HepG2 (cell line): ENCODE measurements at regions not wholly inside any gene's neighbourhood (a gene's known extent, or its start where the extent isn't known, plus 50 kb on each side); places are given as distances from the start of the nearest gene placed in this dataset.

Source experiments
- ATAC-seq: fragments of 200-7000 bp; cut with Tn5 transposase; 3 replicates; pipeline ENCODE4 v1.9.1; 2020; ENCODE audit warnings: mild to moderate bottlenecking, moderate library complexity
- BruUV-seq: library from RNA; stranded (reverse); fragments of 400-500 nt; replicated peaks from 2 replicates; lab custom pipeline; 2021; lab: Mats Ljungman, UMichigan
- CTCF ChIA-PET: fragments of 300-600 bp; formaldehyde crosslinking; extraction: SDS; loops from one replicate; lab custom pipeline; 2021; ENCODE audit warnings: low total read pairs, inconsistent platforms, low intra/inter-chr PET ratio; lab: Yijun Ruan, JAX
- POLR2A ChIA-PET: fragments of 350-600 bp; sonication (Branson Sonifier 250); formaldehyde crosslinking; loops from one replicate; lab custom pipeline; 2020; ENCODE audit warnings: antibody characterized with exemption, inconsistent platforms; lab: Yijun Ruan, JAX
- DNase-seq: peaks from one replicate; pipeline ENCODE4 v3.0.0-alpha.2; 2015; ENCODE audit warnings: low spot score
- FAIRE-seq: peaks from 3 replicates; lab custom pipeline; 2011; peaks lifted over from hg19 to GRCh38; lab: Jason Lieb, UNC
- H2AFZ ChIP-seq: one replicate; pipeline ENCODE4 v1.6.1; 2011; ENCODE audit warnings: low read length, inconsistent platforms
- H3K27ac ChIP-seq: fragments of 300-600 bp; 3 replicates; pipeline ENCODE4 v1.8.0; 2011; ENCODE audit warnings: mixed run types, mild to moderate bottlenecking, mixed read lengths, low read length, inconsistent platforms; ENCODE audit not compliant: insufficient read depth; ENCODE audit errors: extremely low read length
- H3K27me3 ChIP-seq, 2 experiments: fragments of 200-600 bp in 1 of 2; 2 replicates in 1 of 2; 3 replicates in 1 of 2; pipeline versions ENCODE4 v1.6.0 to v1.8.0; 2011; ENCODE audit warnings: low read length in 2 of 2, mild to moderate bottlenecking in 2 of 2, moderate library complexity in 2 of 2, inconsistent platforms in 1 of 2; ENCODE audit not compliant: insufficient read depth in 2 of 2, control insufficient read depth in 1 of 2
- H3K36me3 ChIP-seq, 2 experiments: fragments of 200-600 bp in 1 of 2; replicated peaks in 1 of 2; 2 replicates in 1 of 2; 3 replicates in 1 of 2; pipeline versions ENCODE4 v1.5.1 to v1.8.0; 2011; ENCODE audit warnings: low read length in 2 of 2, inconsistent platforms in 1 of 2; ENCODE audit not compliant: insufficient read depth in 2 of 2, control insufficient read depth in 1 of 2
- H3K4me1 ChIP-seq: 2 replicates; pipeline ENCODE4 v1.5.1; 2012; ENCODE audit warnings: low read length, inconsistent platforms; ENCODE audit not compliant: insufficient read depth
- H3K4me2 ChIP-seq: 2 replicates; pipeline ENCODE4 v1.6.0; 2011; ENCODE audit warnings: low read depth, low read length, inconsistent platforms
- H3K4me3 ChIP-seq, 3 experiments: fragments of 200-600 bp in 1 of 3; sonication (generic), shearing (Covaris generic) in 1 of 3; replicated peaks in 1 of 3; 2 replicates each; pipeline ENCODE4 v1.5.1; 2011 to 2016; ENCODE audit warnings: low read length in 3 of 3, inconsistent platforms in 2 of 3, low read depth in 2 of 3, mild to moderate bottlenecking in 2 of 3, control low read depth in 1 of 3, mixed read lengths in 1 of 3; ENCODE audit not compliant: insufficient read depth in 1 of 3
- H3K79me2 ChIP-seq: one replicate; pipeline ENCODE4 v1.6.1; 2011; ENCODE audit warnings: low read length, inconsistent platforms; ENCODE audit not compliant: insufficient read depth
- H3K9ac ChIP-seq: 2 replicates; pipeline ENCODE4 v1.6.0; 2011; ENCODE audit warnings: mild to moderate bottlenecking, low read depth, low read length, inconsistent platforms; ENCODE audit not compliant: insufficient read depth
- H3K9me3 ChIP-seq: 2 replicates; pipeline ENCODE4 v1.5.1; 2012; ENCODE audit warnings: mild to moderate bottlenecking, low read length
- H4K20me1 ChIP-seq: 2 replicates; pipeline ENCODE4 v1.6.0; 2011; ENCODE audit warnings: inconsistent platforms, mild to moderate bottlenecking, low read length, moderate library complexity; ENCODE audit not compliant: insufficient read depth
- BATF2 ChIP-seq: sonication (generic); formaldehyde crosslinking; IDR thresholded peaks from 2 replicates; pipeline ENCODE4 v1.8.0; 2022; ENCODE audit warnings: mild to moderate bottlenecking, missing genetic modification reagents, moderate library complexity
- CBX5 ChIP-seq: sonication (generic); formaldehyde crosslinking; IDR thresholded peaks from 2 replicates; pipeline ENCODE4 v1.4.0; 2020; ENCODE audit warnings: missing genetic modification reagents, borderline replicate concordance
- IRF9 ChIP-seq: sonication (generic); formaldehyde crosslinking; IDR thresholded peaks from 2 replicates; pipeline ENCODE4 v1.8.0; 2022; ENCODE audit warnings: missing genetic modification reagents, mild to moderate bottlenecking, borderline replicate concordance
- MIER2 ChIP-seq: IDR thresholded peaks from 2 replicates; pipeline ENCODE4 v1.6.1; 2016; ENCODE audit warnings: missing biosample characterization, missing genetic modification reagents
- RBM22 ChIP-seq: fragments of 200-400 bp; formaldehyde crosslinking; optimal IDR thresholded peaks from 2 replicates; pipeline ENCODE3; 2017; ENCODE audit warnings: mild to moderate bottlenecking, low read length, moderate library complexity
- REST ChIP-seq, 2 experiments: IDR thresholded peaks; 2 replicates each; pipeline ENCODE4 v1.6.1; 2011 to 2012; ENCODE audit warnings: low read length in 2 of 2, borderline replicate concordance in 1 of 2, low read depth in 1 of 2, mild to moderate bottlenecking in 1 of 2, moderate library complexity in 1 of 2
- SP140L ChIP-seq: sonication (generic); formaldehyde crosslinking; IDR thresholded peaks from 2 replicates; pipeline ENCODE4 v1.4.0; 2020; ENCODE audit warnings: missing genetic modification reagents, borderline replicate concordance
- ZNF605 ChIP-seq: sonication (generic); formaldehyde crosslinking; IDR thresholded peaks from 2 replicates; pipeline ENCODE4 v1.8.0; 2022; ENCODE audit warnings: mild to moderate bottlenecking, missing genetic modification reagents
- ZNF784 ChIP-seq: sonication (generic); formaldehyde crosslinking; IDR thresholded peaks from 2 replicates; pipeline ENCODE4 v1.5.1; 2020; ENCODE audit warnings: missing genetic modification reagents, mild to moderate bottlenecking, borderline replicate concordance
- WGBS: methylation state at CpG from one replicate; pipeline ENCODE4 v1.1.6; 2017; ENCODE audit warnings: low lambda C conversion rate; 5-methylcytosine and 5-hydroxymethylcytosine counted together
- in situ Hi-C: cut with HindIII; loops from 2 replicates; pipeline ENCODE4 v1.10.0; 2017; ENCODE audit warnings: low pct_unique_long_range_greater_than_20kb; ENCODE audit not compliant: extremely low pct_ligation_motif_present
- intact Hi-C: fragments of 100-400 bp; cut with micrococcal nuclease; formaldehyde crosslinking; loops from one replicate; pipeline ENCODE4 v1.10.0; 2022; ENCODE audit not compliant: unreplicated experiment
- TF ChIP-seq, protein P1 (sequence below): sonication (generic); formaldehyde crosslinking; IDR thresholded peaks from 2 replicates; pipeline ENCODE4 v1.9.0; 2022; ENCODE audit warnings: low read depth, missing genetic modification reagents
- TF ChIP-seq, protein P2 (sequence below): sonication (generic); formaldehyde crosslinking; IDR thresholded peaks from 2 replicates; pipeline ENCODE4 v1.4.0; 2020; ENCODE audit warnings: missing genetic modification reagents, low read depth, mild to moderate bottlenecking, borderline replicate concordance

DNA sequence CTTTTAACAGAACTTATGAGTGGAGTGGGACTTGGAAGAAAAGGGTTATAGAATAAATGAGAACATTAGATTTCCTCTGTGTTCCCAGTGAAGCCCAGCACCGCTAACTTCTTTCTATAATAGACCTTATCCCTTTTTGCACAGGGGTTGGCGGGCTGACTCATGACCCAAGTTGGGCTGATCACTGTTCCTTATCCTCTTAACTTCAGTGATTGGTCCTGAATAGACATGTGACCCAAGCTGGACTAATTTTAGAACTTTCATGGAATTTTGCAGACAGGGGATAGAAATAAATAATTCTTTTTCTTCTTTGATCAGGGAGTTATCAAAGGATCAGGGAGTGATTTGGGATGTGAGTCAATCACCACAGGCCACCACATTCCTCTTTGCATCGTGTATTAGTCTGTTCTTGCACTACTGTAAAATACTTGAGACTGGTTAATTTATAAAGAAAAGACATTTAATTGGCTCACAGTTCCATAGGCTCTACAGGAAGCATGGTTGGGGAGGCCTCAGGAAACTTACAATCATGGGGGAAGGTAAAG is 75.9 kb downstream of the UCHL1 start:
- H3K36me3 ChIP-seq = no peaks in the 10 kb centered on the region
- 20% methylated on average over 3 of the region's 3 CpGs for WGBS
- no peaks in the 10 kb centered on the region for H3K9me3 ChIP-seq
- no peaks in the 10 kb centered on the region for H4K20me1 ChIP-seq
- no peak overlapping the region for H3K4me3 ChIP-seq
- in situ Hi-C loops = no loop called here
- POLR2A ChIA-PET = no interaction called here
- no peaks in the 10 kb centered on the region for H3K4me1 ChIP-seq
- DNase-seq = no peak
- BruUV-seq = no TSS peak
- H2AFZ ChIP-seq = no peak overlapping the region
- no peak overlapping the region for H3K27ac ChIP-seq
- no peak for ATAC-seq
- CTCF ChIA-PET = no interaction called here
- intact Hi-C loops = no loop called here
- no peak overlapping the region for H3K9ac ChIP-seq
- FAIRE-seq = no peak
- H3K27me3 ChIP-seq = no peaks in the 10 kb centered on the region
- no peaks in the 10 kb centered on the region for H3K79me2 ChIP-seq
- no peak overlapping the region for H3K4me2 ChIP-seq
- no peak for TF ChIP-seq CBX5 (CRISPR knock-in tag)
- TF ChIP-seq, protein P1, sequence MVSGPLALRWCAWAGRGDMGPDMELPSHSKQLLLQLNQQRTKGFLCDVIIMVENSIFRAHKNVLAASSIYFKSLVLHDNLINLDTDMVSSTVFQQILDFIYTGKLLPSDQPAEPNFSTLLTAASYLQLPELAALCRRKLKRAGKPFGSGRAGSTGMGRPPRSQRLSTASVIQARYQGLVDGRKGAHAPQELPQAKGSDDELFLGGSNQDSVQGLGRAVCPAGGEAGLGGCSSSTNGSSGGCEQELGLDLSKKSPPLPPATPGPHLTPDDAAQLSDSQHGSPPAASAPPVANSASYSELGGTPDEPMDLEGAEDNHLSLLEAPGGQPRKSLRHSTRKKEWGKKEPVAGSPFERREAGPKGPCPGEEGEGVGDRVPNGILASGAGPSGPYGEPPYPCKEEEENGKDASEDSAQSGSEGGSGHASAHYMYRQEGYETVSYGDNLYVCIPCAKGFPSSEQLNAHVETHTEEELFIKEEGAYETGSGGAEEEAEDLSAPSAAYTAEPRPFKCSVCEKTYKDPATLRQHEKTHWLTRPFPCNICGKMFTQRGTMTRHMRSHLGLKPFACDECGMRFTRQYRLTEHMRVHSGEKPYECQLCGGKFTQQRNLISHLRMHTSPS (CRISPR knock-in tag) = no peak
- no peak for TF ChIP-seq BATF2 (CRISPR knock-in tag)
- no peak for TF ChIP-seq MIER2 (CRISPR knock-in tag)
- TF ChIP-seq ZNF605 (CRISPR knock-in tag) = no peak
- TF ChIP-seq ZNF784 (CRISPR knock-in tag) = no peak
- TF ChIP-seq IRF9 (CRISPR knock-in tag) = no peak
- TF ChIP-seq REST (IDR thresholded peaks at IDR 0.05; ENCODE audit: borderline replicate concordance in 1 of 2, low read depth in 1 of 2, low read length in 2 of 2) = no peak
- TF ChIP-seq SP140L (CRISPR knock-in tag) = no peak
- TF ChIP-seq RBM22 = no peak
- TF ChIP-seq, protein P2, sequence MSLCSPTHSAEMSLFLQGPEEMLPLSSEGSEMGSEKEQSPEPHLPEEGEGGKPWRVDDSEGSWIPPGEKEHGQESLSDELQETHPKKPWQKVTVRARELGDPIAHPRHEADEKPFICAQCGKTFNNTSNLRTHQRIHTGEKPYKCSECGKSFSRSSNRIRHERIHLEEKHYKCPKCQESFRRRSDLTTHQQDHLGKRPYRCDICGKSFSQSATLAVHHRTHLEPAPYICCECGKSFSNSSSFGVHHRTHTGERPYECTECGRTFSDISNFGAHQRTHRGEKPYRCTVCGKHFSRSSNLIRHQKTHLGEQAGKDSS (CRISPR knock-in tag) = no peak
